ENCODE measurements at regions not wholly inside any gene's neighbourhood (a gene's known extent, or its start where the extent isn't known, plus 50 kb on each side); places are given as distances from the start of the nearest gene placed in this dataset.

- Histone ChIP-seq H3K4me3 (no peak overlapping the region), H2AFZ (0 out of 2 replicates have a peak overlapping the region, but pooled peaks have one; percentile 33), H3K27ac (no peak overlapping the region), H3F3A (ENCODE audit: insufficient read depth, low read depth) (no peaks in the 10 kb centered on the region), H3K27me3 (ENCODE audit: insufficient read depth, low read depth) (no peaks in the 10 kb centered on the region), H4K20me1 (ENCODE audit: insufficient read depth) (no peaks in the 10 kb centered on the region), H3K9me2 (ENCODE audit: insufficient read depth) (no peaks in the 10 kb centered on the region), H3K4me1 (replicated peaks; ENCODE audit: insufficient read depth) (no peaks in the 10 kb centered on the region), H3K36me3 (ENCODE audit: low read depth) (no peaks in the 10 kb centered on the region), H3K9me3 (ENCODE audit: insufficient read depth, low read depth) (no peaks in the 10 kb centered on the region), H3K79me2 (ENCODE audit: low read depth) (no peaks in the 10 kb centered on the region), H3K4me2 (no peak overlapping the region)
- DNase-seq: no peak
- intact Hi-C loops (cut with micrococcal nuclease; ENCODE audit: unreplicated experiment): no loop called here
- TF ChIP-seq EZH2 (IDR thresholded peaks at IDR 0.05; ENCODE audit: low read depth) (no peak), CTCF (conservative IDR thresholded peaks at IDR 0.05) (no peak)
- CTCF ChIA-PET: no interaction called here
- no TSS peak for BruUV-seq (replicated peaks)
- POLR2A ChIA-PET (ENCODE audit: unreplicated experiment): no interaction called here
Measured at GRCh38 chr4:84085986-84086385, 413.1 kb downstream of the NKX6-1 start.

- Histone ChIP-seq H3K27ac (no peak overlapping the region), H3K9me3 (ENCODE audit: insufficient read depth, low read depth) (no peaks in the 10 kb centered on the region), H3K36me3 (ENCODE audit: low read depth) (no peaks in the 10 kb centered on the region), H2AFZ (no peak overlapping the region), H3K4me3 (no peak overlapping the region), H3F3A (ENCODE audit: insufficient read depth, low read depth) (no peaks in the 10 kb centered on the region), H3K27me3 (ENCODE audit: insufficient read depth, low read depth) (no peaks in the 10 kb centered on the region), H3K4me1 (replicated peaks; ENCODE audit: insufficient read depth) (no peaks in the 10 kb centered on the region), H4K20me1 (ENCODE audit: insufficient read depth) (no peaks in the 10 kb centered on the region), H3K4me2 (no peak overlapping the region), H3K9me2 (ENCODE audit: insufficient read depth) (no peaks in the 10 kb centered on the region), H3K79me2 (ENCODE audit: low read depth) (no peaks in the 10 kb centered on the region)
- ChIA-PET CTCF (no interaction called here), POLR2A (ENCODE audit: unreplicated experiment) (no interaction called here)
- TF ChIP-seq EZH2 (IDR thresholded peaks at IDR 0.05; ENCODE audit: low read depth) (no peak), CTCF (conservative IDR thresholded peaks at IDR 0.05) (no peak)
- intact Hi-C loops (cut with micrococcal nuclease; ENCODE audit: unreplicated experiment): no loop called here
- BruUV-seq (replicated peaks): no TSS peak
- no peak for DNase-seq
Measured at GRCh38 chr4:84070289-84070688, 428.8 kb downstream of the NKX6-1 start.

- Histone ChIP-seq H3K27me3 (ENCODE audit: insufficient read depth, low read depth) (no peaks in the 10 kb centered on the region), H3K27ac (no peak overlapping the region), H3K79me2 (ENCODE audit: low read depth) (no peaks in the 10 kb centered on the region), H3K36me3 (ENCODE audit: low read depth) (no peaks in the 10 kb centered on the region), H3K4me2 (no peak overlapping the region), H3F3A (ENCODE audit: insufficient read depth, low read depth) (no peaks in the 10 kb centered on the region), H3K9me3 (ENCODE audit: insufficient read depth, low read depth) (no peaks in the 10 kb centered on the region), H3K9me2 (ENCODE audit: insufficient read depth) (no peaks in the 10 kb centered on the region), H4K20me1 (ENCODE audit: insufficient read depth) (no peaks in the 10 kb centered on the region), H3K4me1 (replicated peaks; ENCODE audit: insufficient read depth) (no peaks in the 10 kb centered on the region), H2AFZ (no peak overlapping the region), H3K4me3 (no peak overlapping the region)
- CTCF ChIA-PET: no interaction called here
- BruUV-seq (replicated peaks): no TSS peak
- POLR2A ChIA-PET (ENCODE audit: unreplicated experiment): no interaction called here
- DNase-seq: no peak
- TF ChIP-seq CTCF (conservative IDR thresholded peaks at IDR 0.05) (no peak), EZH2 (IDR thresholded peaks at IDR 0.05; ENCODE audit: low read depth) (no peak)
- intact Hi-C loops (cut with micrococcal nuclease; ENCODE audit: unreplicated experiment): no loop called here
Measured at GRCh38 chr4:84063619-84064018, 435.5 kb downstream of the NKX6-1 start.
